ENCODE measurements at regions not wholly inside any gene's neighbourhood (a gene's known extent, or its start where the extent isn't known, plus 50 kb on each side); places are given as distances from the start of the nearest gene placed in this dataset.

DNA sequence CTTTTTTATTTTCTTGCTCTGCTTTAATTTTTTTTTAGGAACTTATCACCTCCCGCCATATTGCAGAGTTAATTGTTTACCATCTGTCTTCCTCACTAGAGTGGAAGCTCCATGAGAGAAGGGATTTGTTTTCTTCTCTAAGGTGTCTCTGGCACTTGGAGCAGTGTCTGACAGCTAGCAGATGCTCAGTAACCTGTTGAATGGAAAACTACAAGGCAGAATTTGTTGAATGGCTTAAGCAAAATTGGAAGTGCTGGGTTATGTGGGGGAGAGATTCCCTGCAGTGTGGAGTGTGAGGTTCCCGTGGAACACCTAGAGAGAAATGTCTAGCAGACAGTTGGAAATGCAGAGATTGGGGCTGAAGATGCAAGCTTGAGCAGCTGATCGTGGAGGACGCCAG is 59.5 kb upstream of the PARP1 start:
- no peaks in the 10 kb centered on the region for H3K36me3 ChIP-seq (ENCODE audit: control insufficient read depth in 1 of 2, insufficient read depth in 2 of 2, low read length in 2 of 2)
- H4K20me1 ChIP-seq (ENCODE audit: insufficient read depth) = no peaks in the 10 kb centered on the region
- ChIA-PET POLR2A (no interaction called here), RAD21 (ENCODE audit: low non-redundant PET in 1 of 2, low total read pairs in 2 of 2, uncharacterized antibody in 2 of 2, unreplicated experiment in 2 of 2) (no interaction called here), CTCF (no interaction called here)
- no peaks in the 10 kb centered on the region for H3K9me3 ChIP-seq (ENCODE audit: control insufficient read depth in 1 of 2, insufficient read depth in 1 of 2, low read depth in 1 of 2, low read length in 2 of 2)
- BruUV-seq (replicated peaks) = no TSS peak
- no peaks in the 10 kb centered on the region for H3K9me2 ChIP-seq (ENCODE audit: insufficient read depth)
- DNase-seq (ENCODE audit: low read depth, low spot score) = no peak
- H2AFZ ChIP-seq (ENCODE audit: low read depth, low read length, poor library complexity, severe bottlenecking) = no peak overlapping the region
- no peak overlapping the region for H3K9ac ChIP-seq (ENCODE audit: low read length)
- no peak overlapping the region for H3K27ac ChIP-seq (ENCODE audit: low read depth, low read length)
- no peaks in the 10 kb centered on the region for H3K27me3 ChIP-seq (ENCODE audit: insufficient read depth, low read length)
- H3K4me1 ChIP-seq (ENCODE audit: control insufficient read depth in 1 of 2, insufficient read depth in 2 of 2, low read length in 2 of 2) = no peaks in the 10 kb centered on the region
- no peak overlapping the region for H3K4me2 ChIP-seq (ENCODE audit: low read length)
- H3K79me2 ChIP-seq (ENCODE audit: insufficient read depth, low read length) = no peaks in the 10 kb centered on the region
- TF ChIP-seq ELF1 (IDR thresholded peaks at IDR 0.05; ENCODE audit: borderline replicate concordance, low read depth) (no peak), SRF (IDR thresholded peaks at IDR 0.05; ENCODE audit: low read depth) (no peak), EGR1 (IDR thresholded peaks at IDR 0.05; ENCODE audit: low read depth) (no peak), FOSL1 (IDR thresholded peaks at IDR 0.05; ENCODE audit: low read depth) (no peak), EZH2phosphoT487 (IDR thresholded peaks at IDR 0.05; ENCODE audit: borderline replicate concordance) (no peak), POLR2AphosphoS5 (IDR thresholded peaks at IDR 0.05; ENCODE audit: low read depth, low read length) (no peak)
- no peak overlapping the region for H3K4me3 ChIP-seq (replicated peaks in 1 of 2; ENCODE audit: low read depth in 1 of 2, low read length in 2 of 2)
- intact Hi-C loops (cut with micrococcal nuclease) = no loop called here
- ATAC-seq = no peak

DNA sequence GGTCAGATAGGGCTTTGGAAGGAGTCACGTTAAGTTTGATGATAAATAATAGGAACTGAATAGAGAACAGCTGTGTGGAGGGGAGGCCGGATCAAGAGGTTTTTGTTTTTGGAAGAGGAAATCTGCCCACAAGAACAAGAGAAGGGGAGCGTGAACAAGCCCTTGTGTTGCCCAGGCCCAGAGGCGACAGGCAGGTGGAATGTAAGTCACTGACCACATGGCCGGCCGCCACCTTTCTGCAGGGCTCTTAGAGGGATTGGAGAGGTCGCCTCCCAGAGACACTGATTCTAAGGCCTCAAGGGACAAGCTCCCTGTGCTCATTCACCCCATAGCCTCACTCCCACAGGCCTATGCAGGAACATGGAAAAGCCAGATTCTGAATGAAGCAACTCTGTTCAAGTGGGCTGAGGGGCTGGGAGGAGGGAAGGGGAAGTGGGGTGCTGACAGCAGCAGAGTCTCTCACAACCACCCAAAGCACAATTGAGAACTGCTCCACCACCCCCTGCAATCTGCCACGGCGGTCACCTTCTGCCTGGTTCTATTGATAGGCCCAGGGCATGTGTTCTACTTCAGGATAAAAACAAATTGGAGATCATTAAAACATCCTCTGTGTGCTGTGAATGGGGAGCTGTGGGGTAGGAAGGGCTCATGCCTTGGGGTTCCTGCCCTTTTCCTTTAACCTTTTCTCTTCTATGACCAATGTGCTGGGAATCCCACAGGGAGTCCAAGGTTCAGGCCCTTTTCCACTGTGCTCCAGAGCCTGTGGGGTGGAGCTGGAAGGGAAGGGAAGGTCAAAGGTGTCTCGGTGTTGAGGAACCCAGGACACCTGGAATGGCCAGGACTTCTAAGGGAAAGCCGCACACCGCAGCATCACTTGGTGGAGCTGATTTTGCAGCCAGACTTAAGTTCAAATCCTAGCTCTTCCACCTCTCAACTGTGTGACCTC is 63.3 kb upstream of the PARP1 start:
- H3K9me3 ChIP-seq (ENCODE audit: control insufficient read depth in 1 of 2, insufficient read depth in 1 of 2, low read depth in 1 of 2, low read length in 2 of 2) = no peaks in the 10 kb centered on the region
- no peak overlapping the region for H3K4me3 ChIP-seq (replicated peaks in 1 of 2; ENCODE audit: low read depth in 1 of 2, low read length in 2 of 2)
- H3K4me2 ChIP-seq (ENCODE audit: low read length) = no peak overlapping the region
- H2AFZ ChIP-seq (ENCODE audit: low read depth, low read length, poor library complexity, severe bottlenecking) = no peak overlapping the region
- no peak overlapping the region for H3K9ac ChIP-seq (ENCODE audit: low read length)
- no peaks in the 10 kb centered on the region for H3K79me2 ChIP-seq (ENCODE audit: insufficient read depth, low read length)
- intact Hi-C loops (cut with micrococcal nuclease) = no loop called here
- H3K4me1 ChIP-seq (ENCODE audit: control insufficient read depth in 1 of 2, insufficient read depth in 2 of 2, low read length in 2 of 2) = no peaks in the 10 kb centered on the region
- H3K36me3 ChIP-seq (ENCODE audit: control insufficient read depth in 1 of 2, insufficient read depth in 2 of 2, low read length in 2 of 2) = no peaks in the 10 kb centered on the region
- DNase-seq (ENCODE audit: low read depth, low spot score) (no peak), ATAC-seq (no peak)
- ChIA-PET CTCF (no interaction called here), RAD21 (ENCODE audit: low non-redundant PET in 1 of 2, low total read pairs in 2 of 2, uncharacterized antibody in 2 of 2, unreplicated experiment in 2 of 2) (no interaction called here), POLR2A (no interaction called here)
- H3K27me3 ChIP-seq (ENCODE audit: insufficient read depth, low read length) = no peaks in the 10 kb centered on the region
- H3K9me2 ChIP-seq (ENCODE audit: insufficient read depth) = no peaks in the 10 kb centered on the region
- H3K27ac ChIP-seq (ENCODE audit: low read depth, low read length) = no peak overlapping the region
- no TSS peak for BruUV-seq (replicated peaks)
- no peaks in the 10 kb centered on the region for H4K20me1 ChIP-seq (ENCODE audit: insufficient read depth)
- TF ChIP-seq, protein P1, sequence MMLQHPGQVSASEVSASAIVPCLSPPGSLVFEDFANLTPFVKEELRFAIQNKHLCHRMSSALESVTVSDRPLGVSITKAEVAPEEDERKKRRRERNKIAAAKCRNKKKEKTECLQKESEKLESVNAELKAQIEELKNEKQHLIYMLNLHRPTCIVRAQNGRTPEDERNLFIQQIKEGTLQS (IDR thresholded peaks at IDR 0.05) = no peak
- TF ChIP-seq EZH2 (IDR thresholded peaks at IDR 0.05) = no peak
- TF ChIP-seq RAD21 (IDR thresholded peaks at IDR 0.05; ENCODE audit: low read depth) = no peak
- TF ChIP-seq POLR2A (IDR thresholded peaks at IDR 0.05; ENCODE audit: borderline replicate concordance, extremely low read depth, insufficient read depth, insufficient read length) = no peak
- no peak for TF ChIP-seq TCF7L2 (IDR thresholded peaks at IDR 0.05; ENCODE audit: borderline replicate concordance, extremely low read depth, insufficient read depth, insufficient read length)
- TF ChIP-seq, protein P2, sequence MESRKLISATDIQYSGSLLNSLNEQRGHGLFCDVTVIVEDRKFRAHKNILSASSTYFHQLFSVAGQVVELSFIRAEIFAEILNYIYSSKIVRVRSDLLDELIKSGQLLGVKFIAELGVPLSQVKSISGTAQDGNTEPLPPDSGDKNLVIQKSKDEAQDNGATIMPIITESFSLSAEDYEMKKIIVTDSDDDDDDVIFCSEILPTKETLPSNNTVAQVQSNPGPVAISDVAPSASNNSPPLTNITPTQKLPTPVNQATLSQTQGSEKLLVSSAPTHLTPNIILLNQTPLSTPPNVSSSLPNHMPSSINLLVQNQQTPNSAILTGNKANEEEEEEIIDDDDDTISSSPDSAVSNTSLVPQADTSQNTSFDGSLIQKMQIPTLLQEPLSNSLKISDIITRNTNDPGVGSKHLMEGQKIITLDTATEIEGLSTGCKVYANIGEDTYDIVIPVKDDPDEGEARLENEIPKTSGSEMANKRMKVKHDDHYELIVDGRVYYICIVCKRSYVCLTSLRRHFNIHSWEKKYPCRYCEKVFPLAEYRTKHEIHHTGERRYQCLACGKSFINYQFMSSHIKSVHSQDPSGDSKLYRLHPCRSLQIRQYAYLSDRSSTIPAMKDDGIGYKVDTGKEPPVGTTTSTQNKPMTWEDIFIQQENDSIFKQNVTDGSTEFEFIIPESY (IDR thresholded peaks at IDR 0.05; ENCODE audit: extremely low read depth, insufficient replicate concordance, low read length) = no peak
- TF ChIP-seq CEBPB (IDR thresholded peaks at IDR 0.05; ENCODE audit: low read depth) = no peak
- TF ChIP-seq EGR1 (IDR thresholded peaks at IDR 0.05; ENCODE audit: low read depth) = no peak
- TF ChIP-seq EZH2phosphoT487 (IDR thresholded peaks at IDR 0.05; ENCODE audit: borderline replicate concordance) = no peak
- TF ChIP-seq YY1 (IDR thresholded peaks at IDR 0.05; ENCODE audit: extremely low read depth, insufficient replicate concordance, low read depth, low read length) = no peak
- TF ChIP-seq SRF (IDR thresholded peaks at IDR 0.05; ENCODE audit: low read depth) = no peak
- TF ChIP-seq CBX3 (IDR thresholded peaks at IDR 0.05; ENCODE audit: low read depth) = no peak
- TF ChIP-seq, protein P3, sequence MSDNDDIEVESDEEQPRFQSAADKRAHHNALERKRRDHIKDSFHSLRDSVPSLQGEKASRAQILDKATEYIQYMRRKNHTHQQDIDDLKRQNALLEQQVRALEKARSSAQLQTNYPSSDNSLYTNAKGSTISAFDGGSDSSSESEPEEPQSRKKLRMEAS (IDR thresholded peaks at IDR 0.05) = no peak

All from HCT116 (cell line).